ENCODE measurements at regions not wholly inside any gene's neighbourhood (a gene's known extent, or its start where the extent isn't known, plus 50 kb on each side); places are given as distances from the start of the nearest gene placed in this dataset.
"Not testable (repeated sequence)": the region's sequence is repeated elsewhere in the genome, so short reads cannot be mapped to it uniquely, and the experiment has no call there.

- no peak for DNase-seq
Measured at GRCh38 chr7:83832009-83832408, 183.1 kb upstream of the SEMA3E start.

GRCh38 chr7:83827036-83827435 is 178.1 kb upstream of the SEMA3E start:
- no peak for DNase-seq

- DNase-seq, result no peak
Measured at GRCh38 chr7:83824214-83824613, 175.3 kb upstream of the SEMA3E start.

- no peak for DNase-seq
Measured at GRCh38 chr7:83821866-83822265, 172.9 kb upstream of the SEMA3E start.

GRCh38 chr7:83820641-83821040 is 171.7 kb upstream of the SEMA3E start:
- no peak for DNase-seq

- DNase-seq, result no peak
Measured at GRCh38 chr7:83819911-83820310, 171.0 kb upstream of the SEMA3E start.

GRCh38 chr7:83814480-83814879 is 165.5 kb upstream of the SEMA3E start:
- no peak for DNase-seq

GRCh38 chr7:83812563-83812962 is 163.6 kb upstream of the SEMA3E start:
- DNase-seq, result not testable (repeated sequence)

- no peak for DNase-seq
Measured at GRCh38 chr7:83808982-83809381, 160.0 kb upstream of the SEMA3E start.

- no peak for DNase-seq
Measured at GRCh38 chr7:83807774-83808173, 158.8 kb upstream of the SEMA3E start.

GRCh38 chr7:83806538-83806937 is 157.6 kb upstream of the SEMA3E start:
- DNase-seq, result no peak

GRCh38 chr7:83799333-83799732 is 150.4 kb upstream of the SEMA3E start:
- DNase-seq, result no peak

GRCh38 chr7:83798489-83798888 is 149.6 kb upstream of the SEMA3E start:
- no peak for DNase-seq

- DNase-seq, result no peak
Measured at GRCh38 chr7:83796760-83797159, 147.8 kb upstream of the SEMA3E start.

- DNase-seq, result no peak
Measured at GRCh38 chr7:83794829-83795228, 145.9 kb upstream of the SEMA3E start.

- no peak for DNase-seq
Measured at GRCh38 chr7:83793558-83793957, 144.6 kb upstream of the SEMA3E start.

- no peak for DNase-seq
Measured at GRCh38 chr7:83791737-83792136, 142.8 kb upstream of the SEMA3E start.

- no peak for DNase-seq
Measured at GRCh38 chr7:83786858-83787257, 137.9 kb upstream of the SEMA3E start.

- no peak for DNase-seq
Measured at GRCh38 chr7:83782628-83783027, 133.7 kb upstream of the SEMA3E start.

GRCh38 chr7:83778073-83778443 is 129.1 kb upstream of the SEMA3E start:
- no peak for DNase-seq

GRCh38 chr7:83777406-83778072 is 128.6 kb upstream of the SEMA3E start:
- DNase-seq, result no peak

- no peak for DNase-seq
Measured at GRCh38 chr7:83769407-83769806, 120.5 kb upstream of the SEMA3E start.

- no peak for DNase-seq
Measured at GRCh38 chr7:83751217-83751616, 102.3 kb upstream of the SEMA3E start.

- DNase-seq, result no peak
Measured at GRCh38 chr7:83749495-83749894, 100.6 kb upstream of the SEMA3E start.
